BLaER1 (cell line): ENCODE measurements at regions not wholly inside any gene's neighbourhood (a gene's known extent, or its start where the extent isn't known, plus 50 kb on each side); places are given as distances from the start of the nearest gene placed in this dataset.
"Not testable (repeated sequence)": the region's sequence is repeated elsewhere in the genome, so short reads cannot be mapped to it uniquely, and the experiment has no call there.

Source experiments
- H3K27ac ChIP-seq: shearing (Covaris generic); formaldehyde crosslinking; 2 replicates; pipeline ENCODE4 v1.8.1; 2022
- H3K27me3 ChIP-seq: shearing (Covaris generic); formaldehyde crosslinking; 2 replicates; pipeline ENCODE4 v1.8.1; 2022
- H3K36me3 ChIP-seq: shearing (Covaris generic); formaldehyde crosslinking; 2 replicates; pipeline ENCODE4 v1.8.1; 2022
- H3K4me1 ChIP-seq: shearing (Covaris generic); formaldehyde crosslinking; 2 replicates; pipeline ENCODE4 v1.8.1; 2022
- H3K4me2 ChIP-seq: shearing (Covaris generic); formaldehyde crosslinking; 2 replicates; pipeline ENCODE4 v1.8.1; 2022
- H3K4me3 ChIP-seq: shearing (Covaris generic); formaldehyde crosslinking; 2 replicates; pipeline ENCODE4 v1.8.1; 2022
- H3K9ac ChIP-seq: shearing (Covaris generic); formaldehyde crosslinking; 2 replicates; pipeline ENCODE4 v1.8.1; 2022
- H3K9me3 ChIP-seq: shearing (Covaris generic); formaldehyde crosslinking; 2 replicates; pipeline ENCODE4 v1.8.1; 2022
- H4K20me1 ChIP-seq: shearing (Covaris generic); formaldehyde crosslinking; 2 replicates; pipeline ENCODE4 v1.8.1; 2022
- Cebpa-rat ChIP-seq: shearing (Covaris generic); IDR thresholded peaks from 2 replicates; pipeline ENCODE4 v1.8.1; 2022

DNA sequence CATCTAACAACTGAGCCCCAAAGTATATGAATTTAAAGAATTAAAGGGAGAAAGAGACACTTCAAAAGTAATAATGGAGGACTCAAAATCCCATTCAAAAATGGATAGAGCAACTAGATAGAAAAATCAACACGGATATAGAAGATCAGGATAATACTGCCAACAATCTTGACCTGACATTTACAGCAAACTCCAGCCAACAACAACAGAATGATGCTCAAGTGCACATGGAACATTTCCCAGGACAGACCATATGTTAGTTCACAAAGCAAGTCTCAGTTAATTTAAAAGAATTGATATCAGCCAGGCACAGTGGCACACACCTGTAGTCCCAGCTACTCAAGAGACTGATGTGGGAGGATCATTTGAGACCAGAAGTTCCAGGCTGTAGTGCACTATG lies 72.0 kb upstream of the SMARCAD1 start:
- Histone ChIP-seq H3K27me3 (no peaks in the 10 kb centered on the region), H3K4me3 (no peak overlapping the region), H3K4me2 (no peak overlapping the region), H3K4me1 (no peaks in the 10 kb centered on the region), H3K9ac (no peak overlapping the region), H3K36me3 (no peaks in the 10 kb centered on the region), H3K27ac (no peak overlapping the region), H3K9me3 (no peaks in the 10 kb centered on the region), H4K20me1 (no peaks in the 10 kb centered on the region)
- no peak for TF ChIP-seq Cebpa-rat

GRCh38 chr4:94139931-94140612 lies 67.6 kb upstream of the SMARCAD1 start:
- H3K27me3 ChIP-seq: no peaks in the 10 kb centered on the region
- H3K4me2 ChIP-seq: no peak overlapping the region
- H3K9ac ChIP-seq: no peak overlapping the region
- no peak overlapping the region for H3K27ac ChIP-seq
- no peak overlapping the region for H3K4me3 ChIP-seq
- no peaks in the 10 kb centered on the region for H3K4me1 ChIP-seq
- H3K36me3 ChIP-seq: no peaks in the 10 kb centered on the region
- H3K9me3 ChIP-seq: no peaks in the 10 kb centered on the region
- no peaks in the 10 kb centered on the region for H4K20me1 ChIP-seq
- TF ChIP-seq Cebpa-rat: no peak

GRCh38 chr4:94141001-94141400 lies 66.7 kb upstream of the SMARCAD1 start:
- Histone ChIP-seq H3K27me3 (no peaks in the 10 kb centered on the region), H3K4me2 (no peak overlapping the region), H3K9me3 (no peaks in the 10 kb centered on the region), H3K4me1 (no peaks in the 10 kb centered on the region), H3K9ac (no peak overlapping the region), H3K27ac (no peak overlapping the region), H4K20me1 (no peaks in the 10 kb centered on the region), H3K4me3 (no peak overlapping the region), H3K36me3 (no peaks in the 10 kb centered on the region)
- no peak for TF ChIP-seq Cebpa-rat

DNA sequence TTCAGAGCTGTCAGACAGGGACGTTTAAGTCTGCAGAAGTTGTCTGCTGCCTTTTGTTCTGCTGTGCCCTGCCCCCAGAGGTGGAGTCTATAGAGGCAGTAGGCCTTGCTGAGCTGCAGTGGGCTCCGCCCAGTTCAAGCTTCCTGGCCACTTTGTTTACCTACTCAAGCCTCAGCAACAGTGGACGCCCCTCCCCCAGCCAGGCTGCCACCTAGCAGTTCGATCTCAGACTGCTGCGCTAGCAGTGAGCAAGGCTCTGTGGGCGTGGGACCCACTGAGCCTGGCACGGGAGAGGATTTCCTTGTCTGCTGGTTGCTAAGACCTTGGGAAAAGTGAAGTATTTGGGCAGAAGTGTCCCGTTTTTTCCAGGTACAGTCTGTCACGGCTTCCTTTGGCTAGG lies 59.6 kb upstream of the SMARCAD1 start:
- not testable (repeated sequence) for H3K9ac ChIP-seq, H3K27me3 ChIP-seq, H4K20me1 ChIP-seq, H3K4me3 ChIP-seq, H3K36me3 ChIP-seq, H3K4me1 ChIP-seq, H3K9me3 ChIP-seq, H3K4me2 ChIP-seq, H3K27ac ChIP-seq

DNA sequence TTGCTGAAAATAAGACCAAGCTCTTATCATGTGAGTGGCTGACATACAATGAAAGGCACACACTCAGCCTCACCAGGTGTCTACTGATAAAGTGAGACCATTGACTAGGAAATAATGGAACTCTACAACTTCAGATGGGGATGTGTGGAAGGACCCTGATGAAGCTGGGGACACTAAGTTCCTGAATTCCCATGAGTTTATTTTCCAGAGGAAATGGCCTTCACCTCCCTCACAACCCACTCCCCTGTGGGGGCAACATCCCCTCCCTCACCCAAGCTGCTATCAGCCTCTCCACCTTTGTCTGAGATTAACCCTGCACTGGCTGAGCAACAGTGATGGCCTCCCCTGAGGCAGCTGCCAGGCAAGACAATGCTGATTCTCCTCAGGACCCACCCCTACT lies 55.2 kb upstream of the SMARCAD1 start:
- H3K4me3 ChIP-seq: no peak overlapping the region
- no peak for TF ChIP-seq Cebpa-rat
- no peaks in the 10 kb centered on the region for H3K36me3 ChIP-seq
- H3K4me2 ChIP-seq: no peak overlapping the region
- no peaks in the 10 kb centered on the region for H4K20me1 ChIP-seq
- H3K27me3 ChIP-seq: no peaks in the 10 kb centered on the region
- no peak overlapping the region for H3K9ac ChIP-seq
- no peaks in the 10 kb centered on the region for H3K4me1 ChIP-seq
- no peaks in the 10 kb centered on the region for H3K9me3 ChIP-seq
- no peak overlapping the region for H3K27ac ChIP-seq

DNA sequence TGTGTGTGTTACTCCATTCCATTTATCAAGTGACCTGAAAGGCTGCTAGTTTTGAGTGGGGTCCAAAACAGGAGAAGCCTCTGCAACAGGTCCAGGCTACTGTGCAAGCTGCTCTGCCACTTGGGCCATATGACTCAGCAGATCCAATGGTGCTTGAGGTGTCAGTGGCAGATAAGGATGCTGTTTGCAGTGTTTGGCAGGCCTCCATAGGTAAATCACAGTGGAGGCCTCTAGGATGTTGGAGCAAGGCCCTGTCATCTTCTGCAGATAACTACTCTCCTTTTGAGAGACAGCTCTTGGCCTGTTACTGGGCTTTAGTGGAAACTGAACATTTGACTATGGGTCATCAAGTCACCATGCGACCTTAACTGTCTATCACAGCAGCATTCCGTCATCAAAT lies 52.3 kb upstream of the SMARCAD1 start:
- not testable (repeated sequence) for H3K4me2 ChIP-seq, H3K9me3 ChIP-seq, H3K4me1 ChIP-seq, H3K36me3 ChIP-seq, H3K4me3 ChIP-seq, H3K9ac ChIP-seq, H3K27me3 ChIP-seq, H3K27ac ChIP-seq, H4K20me1 ChIP-seq

DNA sequence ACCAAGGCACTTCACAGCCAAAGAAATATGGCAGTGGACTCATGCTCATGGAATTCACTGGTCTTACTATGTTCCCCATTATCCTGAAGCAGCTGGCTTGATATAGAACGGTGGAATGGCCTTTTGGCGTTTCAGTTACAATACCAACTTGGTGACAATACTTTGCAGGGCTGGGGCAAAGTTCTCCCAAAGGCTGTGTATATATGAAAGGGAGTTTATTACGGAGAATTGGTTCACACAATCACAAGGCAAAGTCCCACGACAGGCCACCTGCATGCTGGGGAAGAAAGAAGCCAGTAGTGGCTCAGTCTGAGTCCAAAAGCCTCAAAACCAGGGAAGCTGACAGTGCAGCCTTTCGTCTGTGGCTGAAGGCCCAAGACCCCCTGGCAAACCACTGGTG lies 50.8 kb upstream of the SMARCAD1 start:
- H3K9ac ChIP-seq: no peak overlapping the region
- H3K4me1 ChIP-seq: no peaks in the 10 kb centered on the region
- H3K27ac ChIP-seq: no peak overlapping the region
- no peaks in the 10 kb centered on the region for H3K36me3 ChIP-seq
- H3K4me2 ChIP-seq: no peak overlapping the region
- no peaks in the 10 kb centered on the region for H3K9me3 ChIP-seq
- no peaks in the 10 kb centered on the region for H4K20me1 ChIP-seq
- H3K27me3 ChIP-seq: no peaks in the 10 kb centered on the region
- TF ChIP-seq Cebpa-rat: no peak
- no peak overlapping the region for H3K4me3 ChIP-seq
